Skeletal muscle tissue (tissue), 3 donors: ENCODE measurements at regions not wholly inside any gene's neighbourhood (a gene's known extent, or its start where the extent isn't known, plus 50 kb on each side); places are given as distances from the start of the nearest gene placed in this dataset.
"Not testable (repeated sequence)": the region's sequence is repeated elsewhere in the genome, so short reads cannot be mapped to it uniquely, and the experiment has no call there.

Experiments
- H3K27ac ChIP-seq: one replicate; pipeline ENCODE4 v1.7.0; 2013; ENCODE audit warnings: mild to moderate bottlenecking, low read depth, low read length, inconsistent platforms
- H3K27me3 ChIP-seq, 3 donors: one replicate each; pipeline ENCODE4 v1.7.0; 2013; ENCODE audit warnings: low read length in 3 of 3; ENCODE audit not compliant: control insufficient read depth in 3 of 3, insufficient read depth in 3 of 3
- H3K36me3 ChIP-seq, 3 donors: one replicate each; pipeline ENCODE4 v1.7.0; 2013; ENCODE audit warnings: low read length in 3 of 3; ENCODE audit not compliant: control insufficient read depth in 3 of 3, insufficient read depth in 3 of 3
- H3K4me1 ChIP-seq, 3 donors: one replicate each; pipeline ENCODE4 v1.7.0; 2013; ENCODE audit warnings: low read length in 3 of 3, mild to moderate bottlenecking in 3 of 3; ENCODE audit not compliant: control insufficient read depth in 3 of 3, insufficient read depth in 3 of 3
- H3K4me3 ChIP-seq, 3 donors: one replicate each; pipeline ENCODE4 v1.7.0; 2013; ENCODE audit warnings: low read length in 3 of 3
- H3K9ac ChIP-seq, 3 donors: one replicate each; pipeline ENCODE4 v1.7.0; 2013; ENCODE audit warnings: low read length in 3 of 3, mild to moderate bottlenecking in 3 of 3, moderate library complexity in 2 of 3, low read depth in 1 of 3
- H3K9me3 ChIP-seq, 3 donors: one replicate each; pipeline ENCODE4 v1.7.0; 2013; ENCODE audit warnings: low read length in 3 of 3; ENCODE audit not compliant: control insufficient read depth in 3 of 3
- donor health status: Osteomylitis.

GRCh38 chr15:83372434-83372891, 74.7 kb upstream of the SH3GL3 start:
- H3K4me3 ChIP-seq = no peak overlapping the region
- no peaks in the 10 kb centered on the region for H3K9me3 ChIP-seq
- peaks cover 44 to 60% (median 46%) of the 10 kb centered on the region in 3 donors for H3K27me3 ChIP-seq
- H3K36me3 ChIP-seq = no peaks in the 10 kb centered on the region
- no peak overlapping the region for H3K9ac ChIP-seq
- H3K27ac ChIP-seq = no peak overlapping the region
- no peaks in the 10 kb centered on the region for H3K4me1 ChIP-seq

- H3K36me3 ChIP-seq = no peaks in the 10 kb centered on the region
- no peaks in the 10 kb centered on the region for H3K9me3 ChIP-seq
- no peak overlapping the region for H3K4me3 ChIP-seq
- H3K27me3 ChIP-seq = peaks cover 48 to 58% (median 53%) of the 10 kb centered on the region in 3 donors
- H3K4me1 ChIP-seq = peaks cover 0 to 5% (median 2%) of the 10 kb centered on the region in 3 donors
- no peak overlapping the region for H3K27ac ChIP-seq
- no peak overlapping the region for H3K9ac ChIP-seq
Measured at GRCh38 chr15:83378921-83379578, 68.1 kb upstream of the SH3GL3 start.

- H3K9ac ChIP-seq = no peak overlapping the region
- no peaks in the 10 kb centered on the region for H3K36me3 ChIP-seq
- no peak overlapping the region for H3K27ac ChIP-seq
- peaks cover 0 to 5% (median 2%) of the 10 kb centered on the region in 3 donors for H3K4me1 ChIP-seq
- no peaks in the 10 kb centered on the region for H3K9me3 ChIP-seq
- H3K27me3 ChIP-seq = peaks cover 44 to 53% (median 48%) of the 10 kb centered on the region in 3 donors
- H3K4me3 ChIP-seq = no peak overlapping the region
Measured at GRCh38 chr15:83379579-83379959, 67.6 kb upstream of the SH3GL3 start.

GRCh38 chr15:83380059-83380458, 67.1 kb upstream of the SH3GL3 start:
- no peaks in the 10 kb centered on the region for H3K36me3 ChIP-seq
- no peak overlapping the region for H3K9ac ChIP-seq
- H3K4me3 ChIP-seq = no peak overlapping the region
- H3K9me3 ChIP-seq = no peaks in the 10 kb centered on the region
- peaks cover 44 to 51% (median 46%) of the 10 kb centered on the region in 3 donors for H3K27me3 ChIP-seq
- no peak overlapping the region for H3K27ac ChIP-seq
- H3K4me1 ChIP-seq = peaks cover 0 to 5% (median 2%) of the 10 kb centered on the region in 3 donors

- H3K9me3 ChIP-seq = no peaks in the 10 kb centered on the region
- H3K4me3 ChIP-seq = no peak overlapping the region
- no peaks in the 10 kb centered on the region for H3K36me3 ChIP-seq
- peaks cover 44 to 45% (median 44%) of the 10 kb centered on the region in 3 donors for H3K27me3 ChIP-seq
- no peak overlapping the region for H3K27ac ChIP-seq
- H3K4me1 ChIP-seq = peaks cover 0 to 5% (median 2%) of the 10 kb centered on the region in 3 donors
- no peak overlapping the region for H3K9ac ChIP-seq
Measured at GRCh38 chr15:83380682-83381081, 66.5 kb upstream of the SH3GL3 start.

GRCh38 chr15:83383608-83384139, 63.5 kb upstream of the SH3GL3 start:
- H3K27me3 ChIP-seq = peaks cover 18 to 22% (median 19%) of the 10 kb centered on the region in 3 donors
- not testable (repeated sequence) for H3K9ac ChIP-seq, H3K9me3 ChIP-seq, H3K4me1 ChIP-seq, H3K4me3 ChIP-seq, H3K36me3 ChIP-seq, H3K27ac ChIP-seq

GRCh38 chr15:83396101-83396500, 51.0 kb upstream of the SH3GL3 start:
- H3K9me3 ChIP-seq = no peaks in the 10 kb centered on the region
- no peak overlapping the region for H3K9ac ChIP-seq
- H3K4me1 ChIP-seq = no peaks in the 10 kb centered on the region
- H3K27ac ChIP-seq = no peak overlapping the region
- H3K36me3 ChIP-seq = no peaks in the 10 kb centered on the region
- no peak overlapping the region for H3K4me3 ChIP-seq
- peaks cover 14 to 31% (median 23%) of the 10 kb centered on the region in 3 donors for H3K27me3 ChIP-seq
